GM23338 (cell line): ENCODE measurements at regions not wholly inside any gene's neighbourhood (a gene's known extent, or its start where the extent isn't known, plus 50 kb on each side); places are given as distances from the start of the nearest gene placed in this dataset.

Experiments used
- ATAC-seq: fragments of 200-7000 bp; cut with Tn5 transposase; 3 replicates; pipeline ENCODE4 v1.9.1; 2020
- DNase-seq: peaks from one replicate; pipeline ENCODE4 v3.0.0-alpha.2; 2015; ENCODE audit warnings: low spot score
- H2AFZ ChIP-seq: fragments of 200-600 bp; sonication (generic); 2 replicates; pipeline ENCODE4 v1.8.0; 2016; ENCODE audit warnings: antibody characterized with exemption, mild to moderate bottlenecking, moderate library complexity
- H3F3A ChIP-seq: fragments of 200-600 bp; sonication (generic); replicated peaks from 2 replicates; pipeline ENCODE4 v1.8.0; 2017; ENCODE audit warnings: antibody characterized with exemption, mixed run types, low read depth
- H3K27ac ChIP-seq: fragments of 200-600 bp; sonication (generic); 2 replicates; pipeline ENCODE4 v1.6.1; 2016; ENCODE audit warnings: low read depth
- H3K27me3 ChIP-seq: fragments of 200-600 bp; sonication (generic); 2 replicates; pipeline ENCODE4 v1.8.0; 2016; ENCODE audit warnings: mild to moderate bottlenecking, mixed run types, moderate library complexity; ENCODE audit not compliant: insufficient read depth
- H3K36me3 ChIP-seq: fragments of 200-600 bp; sonication (generic); 2 replicates; pipeline ENCODE4 v1.8.0; 2016; ENCODE audit warnings: mild to moderate bottlenecking; ENCODE audit not compliant: insufficient read depth
- H3K4me1 ChIP-seq: fragments of 200-600 bp; sonication (generic); 2 replicates; pipeline ENCODE4 v1.8.0; 2016; ENCODE audit warnings: mild to moderate bottlenecking, moderate library complexity; ENCODE audit not compliant: insufficient read depth
- H3K4me2 ChIP-seq: fragments of 200-600 bp; sonication (generic); 2 replicates; pipeline ENCODE4 v1.7.1; 2017; ENCODE audit warnings: mixed run types
- H3K4me3 ChIP-seq: fragments of 200-600 bp; sonication (generic); 2 replicates; pipeline ENCODE4 v1.6.1; 2016; ENCODE audit warnings: mixed run types
- H3K79me2 ChIP-seq: fragments of 200-600 bp; sonication (generic); replicated peaks from 2 replicates; pipeline ENCODE4 v1.8.0; 2017; ENCODE audit warnings: mild to moderate bottlenecking; ENCODE audit not compliant: insufficient read depth
- H3K9me2 ChIP-seq: fragments of 200-600 bp; sonication (generic); 2 replicates; pipeline ENCODE4 v1.8.0; 2017; ENCODE audit not compliant: insufficient read depth
- H4K20me1 ChIP-seq: fragments of 200-600 bp; sonication (generic); replicated peaks from 2 replicates; pipeline ENCODE4 v1.8.0; 2017; ENCODE audit warnings: mild to moderate bottlenecking; ENCODE audit not compliant: insufficient read depth
- H3K27ac Mint-ChIP-seq: 2 replicates; pipeline ENCODE4 v1.8.0; 2020; ENCODE audit warnings: inconsistent platforms, mild to moderate bottlenecking, moderate library complexity, mixed read lengths
- H3K27me3 Mint-ChIP-seq: 3 replicates; pipeline ENCODE4 v1.8.0; 2022; ENCODE audit warnings: low read depth, mild to moderate bottlenecking, moderate library complexity, mixed read lengths, inconsistent platforms; ENCODE audit not compliant: insufficient read depth, poor library complexity
- H3K36me3 Mint-ChIP-seq: 3 replicates; pipeline ENCODE4 v1.8.0; 2021; ENCODE audit warnings: low read depth, mild to moderate bottlenecking, inconsistent platforms, moderate library complexity, mixed read lengths
- H3K4me1 Mint-ChIP-seq: 3 replicates; pipeline ENCODE4 v1.8.0; 2020; ENCODE audit warnings: mild to moderate bottlenecking, inconsistent platforms, mixed read lengths
- H3K4me3 Mint-ChIP-seq: 3 replicates; pipeline ENCODE4 v1.8.0; 2021; ENCODE audit warnings: moderate library complexity, mild to moderate bottlenecking, inconsistent platforms, mixed read lengths
- H3K9me3 Mint-ChIP-seq: 3 replicates; pipeline ENCODE4 v1.8.0; 2020; ENCODE audit warnings: moderate library complexity, mild to moderate bottlenecking, inconsistent platforms, mixed read lengths
- ETS1 ChIP-seq: IDR thresholded peaks from 2 replicates; pipeline ENCODE4 v1.6.1; 2016; ENCODE audit warnings: antibody characterized with exemption
- EZH2phosphoT487 ChIP-seq: fragments of 200-600 bp; sonication (generic); IDR thresholded peaks from one replicate; pipeline ENCODE4 v1.8.1; 2018; ENCODE audit warnings: antibody characterized with exemption; ENCODE audit not compliant: unreplicated experiment
- JUNB ChIP-seq: IDR thresholded peaks from one replicate; pipeline ENCODE4 v1.6.1; 2016; ENCODE audit warnings: antibody characterized with exemption; ENCODE audit not compliant: unreplicated experiment
- NANOG ChIP-seq: IDR thresholded peaks from 2 replicates; pipeline ENCODE4 v1.6.1; 2016; ENCODE audit warnings: antibody characterized with exemption, borderline replicate concordance
- POLR2AphosphoS5 ChIP-seq: IDR thresholded peaks from 2 replicates; pipeline ENCODE4 v1.6.1; 2016; ENCODE audit warnings: antibody characterized with exemption, low read depth
- STAT1 ChIP-seq: IDR thresholded peaks from one replicate; pipeline ENCODE4 v1.6.1; 2016; ENCODE audit warnings: antibody characterized with exemption; ENCODE audit not compliant: unreplicated experiment
- ZNF114 ChIP-seq: fragments of 250-450 bp; sonication (Bioruptor Pico); IDR thresholded peaks from 2 replicates; pipeline ENCODE4 v1.5.0; 2020; ENCODE audit warnings: mild to moderate bottlenecking, moderate library complexity
- ZNF331 ChIP-seq: fragments of 250-450 bp; sonication (Bioruptor Pico); IDR thresholded peaks from 2 replicates; pipeline ENCODE4 v1.5.0; 2020; ENCODE audit warnings: low read depth, mild to moderate bottlenecking, moderate library complexity
- ZNF462 ChIP-seq: fragments of 250-450 bp; sonication (Bioruptor Pico); IDR thresholded peaks from 2 replicates; pipeline ENCODE4 v1.5.0; 2020; ENCODE audit warnings: mild to moderate bottlenecking, moderate library complexity

GRCh38 chr11:107259811-107260221, 197.8 kb downstream of the CWF19L2 start:
- no peak overlapping the region for H3K27ac Mint-ChIP-seq

More at GRCh38 chr11:107259811-107260221, 197.8 kb downstream of the CWF19L2 start:
- H3K27ac ChIP-seq, result no peak overlapping the region
- 0 out of 2 replicates have a peak, but pooled peaks cover under 1% of the 10 kb centered on the region for H3K4me1 ChIP-seq
- no peaks in the 10 kb centered on the region for H3K36me3 ChIP-seq
- TF ChIP-seq ZNF114, result no peak
- TF ChIP-seq ETS1, result no peak
- TF ChIP-seq ZNF462, result no peak
- no peak for TF ChIP-seq NANOG
- TF ChIP-seq ZNF331, result no peak
- no peak for TF ChIP-seq JUNB
- no peak for TF ChIP-seq EZH2phosphoT487
- TF ChIP-seq STAT1, result no peak
- no peak for TF ChIP-seq POLR2AphosphoS5
- no peak overlapping the region for H3K4me3 ChIP-seq
- ATAC-seq (no peak), DNase-seq (no peak)
- H2AFZ ChIP-seq, result no peak overlapping the region
- Mint-ChIP-seq H3K4me3 (no peak overlapping the region), H3K4me1 (peaks cover 2% of the 10 kb centered on the region; the same call in 2 of the 3 replicates), H3K36me3 (no peaks in the 10 kb centered on the region), H3K9me3 (no peaks in the 10 kb centered on the region), H3K27me3 (peaks cover 5% of the 10 kb centered on the region)
- no peaks in the 10 kb centered on the region for H3F3A ChIP-seq
- H3K27me3 ChIP-seq, result no peaks in the 10 kb centered on the region
- no peaks in the 10 kb centered on the region for H4K20me1 ChIP-seq
- no peaks in the 10 kb centered on the region for H3K79me2 ChIP-seq
- H3K4me2 ChIP-seq, result no peak overlapping the region
- peaks cover 5% of the 10 kb centered on the region; the same call in 1 of the 2 replicates for H3K9me2 ChIP-seq
